C4-2B (cell line): ENCODE measurements at regions not wholly inside any gene's neighbourhood (a gene's known extent, or its start where the extent isn't known, plus 50 kb on each side); places are given as distances from the start of the nearest gene placed in this dataset.

Experiments used
- H3K27ac ChIP-seq: fragments of 450-650 bp; 2 replicates; pipeline ENCODE4 v1.5.1; 2017
- CTCF ChIP-seq: fragments of 450-650 bp; conservative IDR thresholded peaks from 2 replicates; pipeline ENCODE4 v1.5.1; 2017; ENCODE audit warnings: mild to moderate bottlenecking
- ZFX ChIP-seq: fragments of 450-650 bp; IDR thresholded peaks from 2 replicates; pipeline ENCODE4 v1.6.1; 2017

- no peak overlapping the region for H3K27ac ChIP-seq
- TF ChIP-seq ZFX, result no peak
- TF ChIP-seq CTCF, result no peak
Observed at GRCh38 chr4:23579166-23579565, 310.7 kb downstream of the PPARGC1A start.

- H3K27ac ChIP-seq, result no peak overlapping the region
- TF ChIP-seq CTCF (no peak), ZFX (no peak)
Observed at GRCh38 chr4:23577398-23577797, 312.4 kb downstream of the PPARGC1A start.

DNA sequence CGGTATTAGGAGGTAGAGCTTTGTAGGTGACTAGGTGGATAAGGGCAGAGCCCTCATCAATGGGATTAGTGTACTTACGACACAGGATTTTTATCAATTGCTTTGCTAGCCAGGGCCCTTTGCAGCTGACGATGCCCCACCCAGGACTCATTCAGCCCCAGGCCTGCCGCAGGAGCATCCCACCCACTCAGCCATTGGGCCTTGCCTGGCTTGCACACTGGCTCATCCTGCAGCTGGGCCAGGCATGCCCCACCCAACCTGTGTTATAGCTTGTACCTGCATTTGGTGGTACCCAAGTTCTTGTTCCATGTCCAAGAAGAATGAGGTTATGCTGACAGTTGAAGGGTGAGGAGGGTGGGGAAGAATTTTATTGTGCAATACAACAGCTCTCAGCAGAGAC lies 317.5 kb downstream of the PPARGC1A start:
- no peak overlapping the region for H3K27ac ChIP-seq
- no peak for TF ChIP-seq ZFX
- TF ChIP-seq CTCF, result no peak

GRCh38 chr4:23567338-23567737 lies 322.5 kb downstream of the PPARGC1A start:
- no peak for TF ChIP-seq ZFX
- TF ChIP-seq CTCF, result no peak
- H3K27ac ChIP-seq, result no peak overlapping the region

GRCh38 chr4:23560748-23561147 lies 329.1 kb downstream of the PPARGC1A start:
- H3K27ac ChIP-seq, result no peak overlapping the region
- no peak for TF ChIP-seq CTCF
- no peak for TF ChIP-seq ZFX

GRCh38 chr4:23558101-23558500 lies 331.7 kb downstream of the PPARGC1A start:
- no peak for TF ChIP-seq CTCF
- TF ChIP-seq ZFX, result no peak
- no peak overlapping the region for H3K27ac ChIP-seq

DNA sequence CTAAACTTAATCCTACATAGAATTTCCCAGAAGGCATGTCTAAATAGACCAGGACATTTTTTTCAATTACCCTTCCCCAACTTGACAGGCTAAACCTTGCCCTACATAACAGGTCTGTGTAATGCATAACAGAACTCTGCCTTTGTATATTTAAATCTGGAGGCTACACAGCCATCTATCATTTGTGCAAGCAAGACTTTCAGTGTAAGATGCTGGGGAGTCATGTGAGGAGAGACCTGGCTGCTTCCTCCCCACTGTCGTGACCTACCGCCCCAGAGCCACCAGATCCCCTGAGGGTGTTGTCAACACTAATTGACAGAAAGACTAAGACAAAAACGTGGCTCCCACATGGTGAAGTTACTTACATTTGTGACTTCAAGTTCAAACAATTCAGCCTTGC lies 342.2 kb downstream of the PPARGC1A start:
- no peak overlapping the region for H3K27ac ChIP-seq
- TF ChIP-seq CTCF, result no peak
- TF ChIP-seq ZFX, result no peak
